IMR-90 (cell line): ENCODE measurements at regions not wholly inside any gene's neighbourhood (a gene's known extent, or its start where the extent isn't known, plus 50 kb on each side); places are given as distances from the start of the nearest gene placed in this dataset.

Experiments
- ATAC-seq: fragments of 200-7000 bp; cut with Tn5 transposase; 2 replicates; pipeline ENCODE4 v1.9.1; 2020; ENCODE audit warnings: low read depth, mild to moderate bottlenecking, moderate library complexity
- BruUV-seq: library from RNA; stranded (reverse); fragments of 400-500 nt; replicated peaks from 2 replicates; lab custom pipeline; 2021; lab: Mats Ljungman, UMichigan
- CTCF ChIA-PET: fragments of 300-600 bp; formaldehyde crosslinking; extraction: SDS; loops from one replicate; lab custom pipeline; 2021; ENCODE audit warnings: antibody characterized with exemption; lab: Yijun Ruan, JAX
- POLR2A ChIA-PET: fragments of 300-600 bp; sonication (Branson Sonifier 250); formaldehyde crosslinking; loops from one replicate; lab custom pipeline; 2022; ENCODE audit warnings: antibody characterized with exemption; ENCODE audit not compliant: unreplicated experiment; lab: Charles Lee
- DNase-seq: peaks from one replicate; pipeline ENCODE4 v3.0.0; 2013
- H2AFZ ChIP-seq: replicated peaks from 2 replicates; pipeline ENCODE3; 2013; ENCODE audit warnings: low read length, mild to moderate bottlenecking; ENCODE audit not compliant: poor library complexity
- H2AK5ac ChIP-seq: 2 replicates; pipeline ENCODE4 v1.6.1; 2013; ENCODE audit warnings: low read depth, low read length, inconsistent platforms
- H2AK9ac ChIP-seq: replicated peaks from 2 replicates; pipeline ENCODE3; 2013; ENCODE audit warnings: mild to moderate bottlenecking, low read depth, low read length, moderate library complexity; ENCODE audit not compliant: poor library complexity
- H2BK120ac ChIP-seq: 2 replicates; pipeline ENCODE4 v1.6.1; 2013; ENCODE audit warnings: low read depth, low read length, inconsistent platforms
- H2BK15ac ChIP-seq: 3 replicates; pipeline ENCODE4 v1.6.1; 2013; ENCODE audit warnings: low read depth, low read length, inconsistent platforms
- H2BK20ac ChIP-seq: 2 replicates; pipeline ENCODE4 v1.6.1; 2013; ENCODE audit warnings: low read depth, mild to moderate bottlenecking, inconsistent platforms, low read length, moderate library complexity
- H2BK5ac ChIP-seq: 2 replicates; pipeline ENCODE4 v1.6.1; 2013; ENCODE audit warnings: mild to moderate bottlenecking, low read depth, low read length, inconsistent platforms; ENCODE audit not compliant: poor library complexity, severe bottlenecking
- H3K14ac ChIP-seq: replicated peaks from 2 replicates; pipeline ENCODE4 v1.6.1; 2013; ENCODE audit warnings: low read depth, low read length, inconsistent platforms
- H3K18ac ChIP-seq: 2 replicates; pipeline ENCODE4 v1.6.1; 2013; ENCODE audit warnings: low read depth, low read length, control low read depth
- H3K23ac ChIP-seq: 2 replicates; pipeline ENCODE4 v1.6.1; 2013; ENCODE audit warnings: low read depth, low read length, inconsistent platforms
- H3K27ac ChIP-seq: 2 replicates; pipeline ENCODE4 v1.5.1; 2013; ENCODE audit warnings: mild to moderate bottlenecking, control low read depth, low read length; ENCODE audit not compliant: insufficient read depth
- H3K27me3 ChIP-seq: 2 replicates; pipeline ENCODE4 v1.6.1; 2013; ENCODE audit warnings: low read length; ENCODE audit not compliant: control insufficient read depth, insufficient read depth
- H3K36me3 ChIP-seq: 2 replicates; pipeline ENCODE4 v1.6.1; 2013; ENCODE audit warnings: low read length, mixed read lengths; ENCODE audit not compliant: control insufficient read depth, insufficient read depth
- H3K4ac ChIP-seq: 2 replicates; pipeline ENCODE4 v1.6.1; 2013; ENCODE audit warnings: low read depth, low read length, inconsistent platforms
- H3K4me1 ChIP-seq: 2 replicates; pipeline ENCODE4 v1.6.1; 2013; ENCODE audit warnings: low read length, mixed read lengths; ENCODE audit not compliant: control insufficient read depth, insufficient read depth
- H3K4me2 ChIP-seq: 2 replicates; pipeline ENCODE4 v1.6.1; 2013; ENCODE audit warnings: low read depth, mild to moderate bottlenecking, control low read depth, low read length, moderate library complexity
- H3K4me3 ChIP-seq: 2 replicates; pipeline ENCODE4 v1.5.1; 2013; ENCODE audit warnings: low read depth, mild to moderate bottlenecking, control low read depth, low read length, moderate library complexity; ENCODE audit not compliant: insufficient read depth
- H3K56ac ChIP-seq: 2 replicates; pipeline ENCODE4 v1.6.1; 2013; ENCODE audit warnings: low read length, inconsistent platforms; ENCODE audit not compliant: insufficient read depth; ENCODE audit errors: extremely low read depth
- H3K79me1 ChIP-seq, 2 experiments: 2 replicates each; pipeline ENCODE4 v1.6.1; 2013; ENCODE audit warnings: low read length in 2 of 2, inconsistent platforms in 1 of 2, low read depth in 1 of 2
- H3K9ac ChIP-seq: 2 replicates; pipeline ENCODE4 v1.6.1; 2013; ENCODE audit warnings: low read depth, low read length, control low read depth
- H3K9me1 ChIP-seq: 2 replicates; pipeline ENCODE4 v1.6.1; 2013; ENCODE audit warnings: low read length, inconsistent platforms; ENCODE audit not compliant: insufficient read depth
- H3K9me3 ChIP-seq: 2 replicates; pipeline ENCODE4 v1.6.1; 2013; ENCODE audit warnings: low read length; ENCODE audit not compliant: control insufficient read depth, insufficient read depth
- H4K20me1 ChIP-seq: 2 replicates; pipeline ENCODE4 v1.6.1; 2013; ENCODE audit warnings: low read length, inconsistent platforms; ENCODE audit not compliant: insufficient read depth
- H4K5ac ChIP-seq: 2 replicates; pipeline ENCODE4 v1.6.1; 2013; ENCODE audit warnings: mild to moderate bottlenecking, low read depth, low read length, control low read depth
- H4K8ac ChIP-seq, 2 experiments: 2 replicates each; pipeline ENCODE4 v1.6.1; 2013; ENCODE audit warnings: low read depth in 2 of 2, low read length in 2 of 2, control low read depth in 1 of 2, inconsistent platforms in 1 of 2
- H4K91ac ChIP-seq: 2 replicates; pipeline ENCODE4 v1.6.1; 2013; ENCODE audit warnings: low read depth, low read length, inconsistent platforms; ENCODE audit not compliant: insufficient read depth
- CEBPB ChIP-seq: IDR thresholded peaks from 2 replicates; pipeline ENCODE4 v1.6.1; 2012; ENCODE audit warnings: low read depth, low read length, improper control_type of control experiment
- CHD1 ChIP-seq: IDR thresholded peaks from 2 replicates; pipeline ENCODE4 v1.6.1; 2012; ENCODE audit warnings: low read depth, low read length, improper control_type of control experiment
- MAZ ChIP-seq: IDR thresholded peaks from 2 replicates; pipeline ENCODE4 v1.6.1; 2012; ENCODE audit warnings: low read depth, mild to moderate bottlenecking, low read length, improper control_type of control experiment, moderate library complexity, borderline replicate concordance
- POLR2A ChIP-seq: IDR thresholded peaks from 2 replicates; pipeline ENCODE4 v1.6.1; 2012; ENCODE audit warnings: mild to moderate bottlenecking, low read depth, low read length
- RAD21 ChIP-seq: IDR thresholded peaks from 2 replicates; pipeline ENCODE4 v1.6.1; 2012; ENCODE audit warnings: low read length, improper control_type of control experiment
- RCOR1 ChIP-seq: IDR thresholded peaks from 2 replicates; pipeline ENCODE4 v1.6.1; 2012; ENCODE audit warnings: mild to moderate bottlenecking, low read length, improper control_type of control experiment; ENCODE audit not compliant: insufficient replicate concordance
- WGBS, 2 experiments: methylation state at CpG; one replicate each; pipeline versions ENCODE4 v1.1.5 to v1.1.7; 2013; ENCODE audit warnings: missing lambda C conversion rate in 2 of 2; ENCODE audit not compliant: insufficient read length in 1 of 2; ENCODE audit errors: extremely low coverage in 2 of 2; 5-methylcytosine and 5-hydroxymethylcytosine counted together
- dilution Hi-C: fragments of 300-500 bp; cut with HindIII; formaldehyde crosslinking; loops from one replicate; pipeline ENCODE4 v1.14.3; 2018; ENCODE audit warnings: low sequenced_read_pairs; ENCODE audit not compliant: unreplicated experiment
- in situ Hi-C: fragments of 300-500 bp; cut with MboI; formaldehyde crosslinking; loops from 3 replicates; pipeline ENCODE4 v1.14.3; 2019; ENCODE audit warnings: low sequenced_read_pairs, inconsistent platforms, mixed read lengths
- intact Hi-C: fragments of 100-400 bp; cut with micrococcal nuclease; formaldehyde crosslinking; loops from 2 replicates; pipeline ENCODE4 v1.10.0; 2022

GRCh38 chr18:11470941-11471340 is 138.5 kb upstream of the SLC35G4 start:
- Histone ChIP-seq H4K8ac (no peak overlapping the region), H3K4me1 (no peaks in the 10 kb centered on the region), H2BK120ac (no peak overlapping the region), H3K14ac (no peak overlapping the region), H2AK9ac (no peak overlapping the region), H3K56ac (no peak overlapping the region), H3K27me3 (peaks cover 9% of the 10 kb centered on the region), H4K5ac (no peak overlapping the region), H3K9me1 (no peaks in the 10 kb centered on the region), H3K4me2 (no peak overlapping the region), H3K23ac (no peak overlapping the region), H3K27ac (no peak overlapping the region), H2AFZ (no peak overlapping the region), H3K79me1 (no peaks in the 10 kb centered on the region), H4K20me1 (no peaks in the 10 kb centered on the region), H2BK5ac (no peak overlapping the region), H3K4me3 (no peak overlapping the region), H3K9ac (no peak overlapping the region), H2AK5ac (no peak overlapping the region), H3K36me3 (no peaks in the 10 kb centered on the region), H4K91ac (no peak overlapping the region), H2BK15ac (no peak overlapping the region), H3K18ac (no peak overlapping the region), H2BK20ac (no peak overlapping the region), H3K9me3 (no peaks in the 10 kb centered on the region), H3K4ac (no peak overlapping the region)
- WGBS, 2 experiments, result 74% methylated on average over 3 of the region's 7 CpGs; no CpG with 5 or more reads in 1 of the 2 experiments
- intact Hi-C loops (no loop called here), in situ Hi-C loops (no loop called here), dilution Hi-C loops (no loop called here)
- DNase-seq, result no peak
- ATAC-seq, result no peak
- BruUV-seq, result no TSS peak
- ChIA-PET CTCF (interaction anchor here (0.6 to 0.7 kb wide), 2 partner anchors 48 to 150 kb away, joined by 3 to 5 read pairs; no protein-coding TSS in a partner anchor), POLR2A (no interaction called here)
- TF ChIP-seq CEBPB (no peak), CHD1 (no peak), MAZ (no peak), POLR2A (no peak), RCOR1 (no peak), RAD21 (no peak)
